ENCODE measurements at regions not wholly inside any gene's neighbourhood (a gene's known extent, or its start where the extent isn't known, plus 50 kb on each side); places are given as distances from the start of the nearest gene placed in this dataset.

DNA sequence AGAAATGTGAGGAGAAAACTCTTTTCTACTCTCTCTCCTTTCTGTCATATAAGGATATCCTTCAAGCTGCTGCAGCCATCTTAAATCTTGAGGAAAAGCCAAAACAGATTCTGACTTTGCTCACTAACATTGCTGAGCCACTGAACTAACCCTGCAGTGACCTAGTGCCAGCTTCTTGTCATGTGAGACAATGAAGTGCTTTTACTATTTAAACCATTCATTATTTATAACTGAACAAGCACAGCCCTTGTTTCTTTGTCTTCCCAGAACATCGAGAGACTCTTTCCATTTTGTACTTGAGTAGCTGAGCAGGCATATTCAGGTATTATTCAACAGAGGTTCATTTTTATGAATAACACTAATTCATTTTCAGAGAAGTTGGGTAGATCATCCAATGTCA lies 455.0 kb upstream of the TMPO start (continued):
- TF ChIP-seq ZBTB11 (CRISPR knock-in tag; IDR thresholded peaks at IDR 0.05): no peak
- TF ChIP-seq, protein P1, sequence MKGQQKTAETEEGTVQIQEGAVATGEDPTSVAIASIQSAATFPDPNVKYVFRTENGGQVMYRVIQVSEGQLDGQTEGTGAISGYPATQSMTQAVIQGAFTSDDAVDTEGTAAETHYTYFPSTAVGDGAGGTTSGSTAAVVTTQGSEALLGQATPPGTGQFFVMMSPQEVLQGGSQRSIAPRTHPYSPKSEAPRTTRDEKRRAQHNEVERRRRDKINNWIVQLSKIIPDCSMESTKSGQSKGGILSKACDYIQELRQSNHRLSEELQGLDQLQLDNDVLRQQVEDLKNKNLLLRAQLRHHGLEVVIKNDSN (IDR thresholded peaks at IDR 0.05; ENCODE audit: borderline replicate concordance, extremely low read length, insufficient read depth, low read depth, low read length): no peak
- no peak for TF ChIP-seq SREBF2 (IDR thresholded peaks at IDR 0.05; ENCODE audit: low read length)
- TF ChIP-seq RAD21 (IDR thresholded peaks at IDR 0.05; ENCODE audit: insufficient read depth, low read depth, low read length): no peak
- TF ChIP-seq, protein P2, sequence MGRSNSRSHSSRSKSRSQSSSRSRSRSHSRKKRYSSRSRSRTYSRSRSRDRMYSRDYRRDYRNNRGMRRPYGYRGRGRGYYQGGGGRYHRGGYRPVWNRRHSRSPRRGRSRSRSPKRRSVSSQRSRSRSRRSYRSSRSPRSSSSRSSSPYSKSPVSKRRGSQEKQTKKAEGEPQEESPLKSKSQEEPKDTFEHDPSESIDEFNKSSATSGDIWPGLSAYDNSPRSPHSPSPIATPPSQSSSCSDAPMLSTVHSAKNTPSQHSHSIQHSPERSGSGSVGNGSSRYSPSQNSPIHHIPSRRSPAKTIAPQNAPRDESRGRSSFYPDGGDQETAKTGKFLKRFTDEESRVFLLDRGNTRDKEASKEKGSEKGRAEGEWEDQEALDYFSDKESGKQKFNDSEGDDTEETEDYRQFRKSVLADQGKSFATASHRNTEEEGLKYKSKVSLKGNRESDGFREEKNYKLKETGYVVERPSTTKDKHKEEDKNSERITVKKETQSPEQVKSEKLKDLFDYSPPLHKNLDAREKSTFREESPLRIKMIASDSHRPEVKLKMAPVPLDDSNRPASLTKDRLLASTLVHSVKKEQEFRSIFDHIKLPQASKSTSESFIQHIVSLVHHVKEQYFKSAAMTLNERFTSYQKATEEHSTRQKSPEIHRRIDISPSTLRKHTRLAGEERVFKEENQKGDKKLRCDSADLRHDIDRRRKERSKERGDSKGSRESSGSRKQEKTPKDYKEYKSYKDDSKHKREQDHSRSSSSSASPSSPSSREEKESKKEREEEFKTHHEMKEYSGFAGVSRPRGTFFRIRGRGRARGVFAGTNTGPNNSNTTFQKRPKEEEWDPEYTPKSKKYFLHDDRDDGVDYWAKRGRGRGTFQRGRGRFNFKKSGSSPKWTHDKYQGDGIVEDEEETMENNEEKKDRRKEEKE (IDR thresholded peaks at IDR 0.05): no peak
- no peak for TF ChIP-seq ZSCAN29 (IDR thresholded peaks at IDR 0.05)
